RWPE1 (cell line): ENCODE measurements at regions not wholly inside any gene's neighbourhood (a gene's known extent, or its start where the extent isn't known, plus 50 kb on each side); places are given as distances from the start of the nearest gene placed in this dataset.
"Not testable (repeated sequence)": the region's sequence is repeated elsewhere in the genome, so short reads cannot be mapped to it uniquely, and the experiment has no call there.

Source experiments
- CTCF ChIA-PET: fragments of 350-600 bp; sonication (Branson Sonifier 250); formaldehyde crosslinking; extraction: SDS; loops from one replicate; lab custom pipeline; 2021; lab: Yijun Ruan, JAX
- POLR2A ChIA-PET: fragments of 400-600 bp; formaldehyde crosslinking; extraction: SDS; loops from one replicate; lab custom pipeline; 2020; ENCODE audit warnings: antibody characterized with exemption; ENCODE audit not compliant: low non-redundant PET; lab: Yijun Ruan, JAX
- DNase-seq: peaks from one replicate; pipeline ENCODE4 v3.0.0; 2012; ENCODE audit warnings: low spot score
- H3K27ac ChIP-seq: fragments of 450-650 bp; 2 replicates; pipeline ENCODE4 v1.5.1; 2017
- TF ChIP-seq, protein P1 (sequence below): fragments of 450-650 bp; conservative IDR thresholded peaks from 2 replicates; pipeline ENCODE4 v1.5.1; 2017; ENCODE audit warnings: low read depth, mild to moderate bottlenecking

GRCh38 chr2:107136733-107137132 is 250.8 kb upstream of the ST6GAL2 start:
- H3K27ac ChIP-seq, result no peak overlapping the region
- POLR2A ChIA-PET, result no interaction called here
- DNase-seq, result no peak
- TF ChIP-seq, protein P1, sequence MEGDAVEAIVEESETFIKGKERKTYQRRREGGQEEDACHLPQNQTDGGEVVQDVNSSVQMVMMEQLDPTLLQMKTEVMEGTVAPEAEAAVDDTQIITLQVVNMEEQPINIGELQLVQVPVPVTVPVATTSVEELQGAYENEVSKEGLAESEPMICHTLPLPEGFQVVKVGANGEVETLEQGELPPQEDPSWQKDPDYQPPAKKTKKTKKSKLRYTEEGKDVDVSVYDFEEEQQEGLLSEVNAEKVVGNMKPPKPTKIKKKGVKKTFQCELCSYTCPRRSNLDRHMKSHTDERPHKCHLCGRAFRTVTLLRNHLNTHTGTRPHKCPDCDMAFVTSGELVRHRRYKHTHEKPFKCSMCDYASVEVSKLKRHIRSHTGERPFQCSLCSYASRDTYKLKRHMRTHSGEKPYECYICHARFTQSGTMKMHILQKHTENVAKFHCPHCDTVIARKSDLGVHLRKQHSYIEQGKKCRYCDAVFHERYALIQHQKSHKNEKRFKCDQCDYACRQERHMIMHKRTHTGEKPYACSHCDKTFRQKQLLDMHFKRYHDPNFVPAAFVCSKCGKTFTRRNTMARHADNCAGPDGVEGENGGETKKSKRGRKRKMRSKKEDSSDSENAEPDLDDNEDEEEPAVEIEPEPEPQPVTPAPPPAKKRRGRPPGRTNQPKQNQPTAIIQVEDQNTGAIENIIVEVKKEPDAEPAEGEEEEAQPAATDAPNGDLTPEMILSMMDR, result no peak
- CTCF ChIA-PET, result no interaction called here

DNA sequence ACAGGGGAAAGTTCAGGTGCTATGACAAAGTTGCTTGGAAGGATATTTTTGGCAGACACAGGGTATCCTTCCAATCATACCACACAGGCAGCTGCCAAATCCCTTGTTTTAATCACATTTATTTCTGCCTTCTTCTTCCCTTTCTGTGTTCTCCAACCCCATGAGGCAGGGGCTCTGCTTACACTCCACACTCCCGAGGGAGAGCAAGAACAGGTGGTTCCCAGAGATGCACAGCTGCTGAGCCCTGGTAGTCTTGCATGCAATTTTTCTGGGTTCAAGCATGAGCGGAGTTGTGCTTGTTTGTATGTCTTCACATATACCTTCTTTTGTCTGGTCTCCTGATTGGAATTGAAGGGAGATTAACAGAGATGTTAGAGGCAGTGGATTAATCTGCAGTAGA is 251.7 kb upstream of the ST6GAL2 start:
- TF ChIP-seq, protein P1, result no peak
- H3K27ac ChIP-seq, result no peak overlapping the region
- POLR2A ChIA-PET, result no interaction called here
- DNase-seq, result no peak
- CTCF ChIA-PET, result no interaction called here

DNA sequence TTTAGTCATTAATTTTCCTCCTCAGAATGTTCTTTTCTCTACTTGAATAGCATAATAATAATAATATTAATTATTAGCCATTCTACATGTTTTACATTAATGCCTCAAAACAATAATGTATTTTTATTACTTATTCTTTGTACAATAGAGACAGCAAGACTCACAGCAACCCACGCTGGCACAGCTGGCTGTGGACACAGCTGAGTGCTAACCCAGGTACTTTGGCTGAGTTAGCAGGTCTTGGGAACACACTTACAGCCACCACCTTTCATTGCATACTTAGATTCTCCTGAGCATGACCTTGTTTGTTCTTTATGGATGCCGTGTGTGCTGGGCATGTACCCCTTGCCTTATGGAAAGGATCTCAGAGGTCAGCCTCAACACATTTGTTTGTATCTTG is 260.2 kb upstream of the ST6GAL2 start:
- CTCF ChIA-PET, result no interaction called here
- DNase-seq, result no peak
- no peak overlapping the region for H3K27ac ChIP-seq
- TF ChIP-seq, protein P1, result no peak
- POLR2A ChIA-PET, result no interaction called here

- DNase-seq, CTCF ChIA-PET, H3K27ac ChIP-seq, POLR2A ChIA-PET: not testable (repeated sequence)
Measured at GRCh38 chr2:107146645-107147044, 260.7 kb upstream of the ST6GAL2 start.

- ChIA-PET CTCF (no interaction called here), POLR2A (no interaction called here)
- TF ChIP-seq, protein P1, result no peak
- DNase-seq, result no peak
- H3K27ac ChIP-seq, result no peak overlapping the region
Measured at GRCh38 chr2:107148055-107148454, 262.1 kb upstream of the ST6GAL2 start.

DNA sequence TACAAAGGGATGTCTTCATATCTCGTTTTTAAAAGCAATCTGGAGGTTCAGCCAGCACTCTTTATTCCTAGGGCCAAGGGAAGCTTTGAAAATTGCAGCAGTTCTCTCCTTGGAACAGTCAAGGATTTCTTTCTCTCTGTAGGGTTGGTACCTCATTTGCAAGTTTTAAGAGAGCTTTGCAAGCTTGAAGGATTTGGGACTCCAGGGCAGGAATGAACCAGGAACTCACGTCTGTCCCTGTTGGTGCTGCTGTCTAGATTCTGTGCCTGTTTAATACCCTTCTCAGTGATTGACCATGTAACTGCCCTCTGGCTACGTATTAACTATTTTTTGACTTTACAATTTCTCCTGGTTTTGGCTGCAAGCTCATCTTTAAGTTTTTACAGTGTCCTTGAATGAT is 262.5 kb upstream of the ST6GAL2 start:
- no peak overlapping the region for H3K27ac ChIP-seq
- ChIA-PET CTCF (interaction anchor here (0.7 kb wide), 1 partner anchor 272 kb away, joined by 3 read pairs; no protein-coding TSS in a partner anchor), POLR2A (no interaction called here)
- DNase-seq, result no peak
- TF ChIP-seq, protein P1, result no peak

- DNase-seq, result no peak
- H3K27ac ChIP-seq, result no peak overlapping the region
- POLR2A ChIA-PET, result no interaction called here
- CTCF ChIA-PET, result no interaction called here
- TF ChIP-seq, protein P1, result no peak
Measured at GRCh38 chr2:107160640-107161239, 274.8 kb upstream of the ST6GAL2 start.
